HCT116 (cell line): ENCODE measurements at regions not wholly inside any gene's neighbourhood (a gene's known extent, or its start where the extent isn't known, plus 50 kb on each side); places are given as distances from the start of the nearest gene placed in this dataset.

ENCODE experiments used
- ATAC-seq: fragments of 200-7000 bp; cut with Tn5 transposase; 2 replicates; pipeline ENCODE4 v1.9.1; 2020; ENCODE audit warnings: mild to moderate bottlenecking, moderate library complexity
- BruUV-seq: library from RNA; stranded (reverse); fragments of 400-500 nt; replicated peaks from 2 replicates; lab custom pipeline; 2021; lab: Mats Ljungman, UMichigan
- CTCF ChIA-PET: fragments of 300-600 bp; sonication (Branson Sonifier 250); formaldehyde crosslinking; loops from one replicate; lab custom pipeline; 2021; ENCODE audit warnings: antibody characterized with exemption; lab: Charles Lee
- POLR2A ChIA-PET: fragments of 300-600, 350-600 bp; sonication (Branson Sonifier 250); formaldehyde crosslinking; loops from one replicate; lab custom pipeline; 2021; ENCODE audit warnings: antibody characterized with exemption; lab: Charles Lee
- RAD21 ChIA-PET, 2 experiments: fragments of 300-600 bp; sonication (Branson Sonifier 250); formaldehyde crosslinking; loops; one replicate each; lab custom pipeline; 2023; ENCODE audit warnings: low total read pairs in 2 of 2; ENCODE audit not compliant: uncharacterized antibody in 2 of 2, unreplicated experiment in 2 of 2, low non-redundant PET in 1 of 2; lab: Charles Lee
- DNase-seq: peaks from one replicate; pipeline ENCODE4 v3.0.0-alpha.2; 2010; ENCODE audit warnings: low read depth, low spot score
- H2AFZ ChIP-seq: fragments of 200-600 bp; shearing (Covaris generic), sonication (generic); 2 replicates; pipeline ENCODE4 v1.6.1; 2017; ENCODE audit warnings: low read depth, mixed run types, mixed read lengths, antibody characterized with exemption, low read length; ENCODE audit not compliant: poor library complexity, severe bottlenecking
- H3K27ac ChIP-seq: 2 replicates; pipeline ENCODE4 v1.5.1; 2012; ENCODE audit warnings: low read depth, low read length
- H3K27me3 ChIP-seq: fragments of 200-600 bp; sonication (generic); 2 replicates; pipeline ENCODE4 v1.6.1; 2016; ENCODE audit warnings: mixed run types, low read length, mixed read lengths; ENCODE audit not compliant: insufficient read depth
- H3K36me3 ChIP-seq, 2 experiments: fragments of 200-500 bp in 1 of 2; fragments of 200-600 bp in 1 of 2; sonication (Bioruptor generic) in 1 of 2; sonication (generic) in 1 of 2; 2 replicates each; pipeline versions ENCODE4 v1.5.1 to v1.6.1; 2014 to 2016; ENCODE audit warnings: low read length in 2 of 2, inconsistent platforms in 1 of 2, mixed read lengths in 1 of 2, mixed run types in 1 of 2; ENCODE audit not compliant: insufficient read depth in 2 of 2, control insufficient read depth in 1 of 2
- H3K4me1 ChIP-seq, 2 experiments: fragments of 200-600 bp in 1 of 2; sonication (generic) in 1 of 2; 2 replicates each; pipeline versions ENCODE4 v1.5.1 to v1.6.1; 2012 to 2017; ENCODE audit warnings: low read length in 2 of 2, inconsistent platforms in 1 of 2, mild to moderate bottlenecking in 1 of 2, mixed read lengths in 1 of 2, mixed run types in 1 of 2, moderate library complexity in 1 of 2; ENCODE audit not compliant: insufficient read depth in 2 of 2, control insufficient read depth in 1 of 2
- H3K4me2 ChIP-seq: fragments of 200-600 bp; sonication (generic); 2 replicates; pipeline ENCODE4 v1.6.1; 2017; ENCODE audit warnings: mixed run types, low read length, mixed read lengths
- H3K4me3 ChIP-seq, 2 experiments: fragments of 200-600 bp in 1 of 2; sonication (generic) in 1 of 2; replicated peaks in 1 of 2; 2 replicates each; pipeline ENCODE4 v1.5.1; 2011 to 2016; ENCODE audit warnings: low read length in 2 of 2, control low read depth in 1 of 2, low read depth in 1 of 2, mild to moderate bottlenecking in 1 of 2, mixed read lengths in 1 of 2, mixed run types in 1 of 2
- H3K79me2 ChIP-seq: fragments of 200-600 bp; sonication (generic); 2 replicates; pipeline ENCODE4 v1.6.1; 2017; ENCODE audit warnings: mild to moderate bottlenecking, mixed run types, low read length, moderate library complexity, mixed read lengths; ENCODE audit not compliant: insufficient read depth
- H3K9ac ChIP-seq: fragments of 200-600 bp; sonication (generic); 2 replicates; pipeline ENCODE4 v1.6.1; 2016; ENCODE audit warnings: low read length, mixed read lengths
- H3K9me2 ChIP-seq: fragments of 200-600 bp; sonication (generic), shearing (Covaris generic); 2 replicates; pipeline ENCODE4 v1.6.1; 2017; ENCODE audit warnings: mixed run types, mild to moderate bottlenecking, moderate library complexity; ENCODE audit not compliant: insufficient read depth
- H3K9me3 ChIP-seq, 2 experiments: fragments of 200-500 bp in 1 of 2; fragments of 200-600 bp in 1 of 2; sonication (Bioruptor generic) in 1 of 2; sonication (generic) in 1 of 2; 2 replicates each; pipeline ENCODE4 v1.6.1; 2014 to 2017; ENCODE audit warnings: low read length in 2 of 2, mixed read lengths in 2 of 2, inconsistent platforms in 1 of 2, low read depth in 1 of 2, mild to moderate bottlenecking in 1 of 2, mixed run types in 1 of 2, moderate library complexity in 1 of 2; ENCODE audit not compliant: control insufficient read depth in 1 of 2, insufficient read depth in 1 of 2
- H4K20me1 ChIP-seq: fragments of 200-600 bp; sonication (generic), shearing (Covaris generic); 2 replicates; pipeline ENCODE4 v1.6.1; 2017; ENCODE audit warnings: mixed run types, mild to moderate bottlenecking, moderate library complexity; ENCODE audit not compliant: insufficient read depth
- ATF3 ChIP-seq: IDR thresholded peaks from 2 replicates; pipeline ENCODE4 v1.6.1; 2012
- CEBPB ChIP-seq: IDR thresholded peaks from 2 replicates; pipeline ENCODE4 v1.6.1; 2012; ENCODE audit warnings: low read depth
- CTCF ChIP-seq, 3 experiments: fragments of 200-600 bp in 1 of 3; sonication (generic) in 1 of 3; IDR thresholded peaks in 2 of 3; conservative IDR thresholded peaks in 1 of 3; 2 replicates each; pipeline ENCODE4 v1.5.1; 2012 to 2017; ENCODE audit warnings: low read depth in 2 of 3, low read length in 2 of 3, antibody characterized with exemption in 1 of 3, borderline replicate concordance in 1 of 3, control low read depth in 1 of 3, mild to moderate bottlenecking in 1 of 3, mixed read lengths in 1 of 3, mixed run types in 1 of 3, moderate library complexity in 1 of 3; ENCODE audit not compliant: insufficient read depth in 1 of 3
- EGR1 ChIP-seq: IDR thresholded peaks from 2 replicates; pipeline ENCODE4 v1.6.1; 2012; ENCODE audit warnings: low read depth
- ELF1 ChIP-seq: IDR thresholded peaks from 2 replicates; pipeline ENCODE4 v1.6.1; 2012; ENCODE audit warnings: low read depth, borderline replicate concordance
- EZH2 ChIP-seq: fragments of 200-600 bp; sonication (generic); IDR thresholded peaks from 2 replicates; pipeline ENCODE4 v1.6.1; 2017; ENCODE audit warnings: antibody characterized with exemption, mixed run types
- FOSL1 ChIP-seq: IDR thresholded peaks from 2 replicates; pipeline ENCODE4 v1.6.1; 2012; ENCODE audit warnings: low read depth
- MAX ChIP-seq: IDR thresholded peaks from 2 replicates; pipeline ENCODE4 v1.6.1; 2012
- POLR2A ChIP-seq: IDR thresholded peaks from 2 replicates; pipeline ENCODE4 v1.7.0; 2011; ENCODE audit warnings: borderline replicate concordance; ENCODE audit not compliant: insufficient read depth, insufficient read length; ENCODE audit errors: extremely low read depth
- RAD21 ChIP-seq: IDR thresholded peaks from 2 replicates; pipeline ENCODE4 v1.6.1; 2012; ENCODE audit warnings: low read depth, mild to moderate bottlenecking
- REST ChIP-seq: IDR thresholded peaks from 2 replicates; pipeline ENCODE4 v1.6.1; 2012; ENCODE audit warnings: low read depth
- SIN3A ChIP-seq: IDR thresholded peaks from 2 replicates; pipeline ENCODE4 v1.6.1; 2012; ENCODE audit warnings: low read depth
- SP1 ChIP-seq: IDR thresholded peaks from 2 replicates; pipeline ENCODE4 v1.6.1; 2012; ENCODE audit warnings: low read depth
- SRF ChIP-seq: IDR thresholded peaks from 2 replicates; pipeline ENCODE4 v1.6.1; 2012; ENCODE audit warnings: low read depth
- ZFX ChIP-seq: fragments of 450-650 bp; IDR thresholded peaks from 2 replicates; pipeline ENCODE4 v1.6.1; 2017
- intact Hi-C: fragments of 100-400 bp; cut with micrococcal nuclease; formaldehyde crosslinking; loops from 2 replicates; pipeline ENCODE4 v1.10.0; 2022

GRCh38 chr1:104358086-104358485 lies 608.4 kb downstream of the AMY1C start:
- BruUV-seq, result no TSS peak
- ChIA-PET RAD21 (no interaction called here), POLR2A (no interaction called here), CTCF (no interaction called here)
- H3K27me3 ChIP-seq, result no peaks in the 10 kb centered on the region
- ATAC-seq (no peak), DNase-seq (no peak)
- TF ChIP-seq ELF1 (no peak), CTCF (IDR thresholded peaks at IDR 0.05 in 2 of 3, conservative IDR thresholded peaks at IDR 0.05 in 1 of 3; ENCODE audit: borderline replicate concordance in 1 of 3, insufficient read depth in 1 of 3, low read depth in 2 of 3, low read length in 2 of 3) (no peak), EGR1 (no peak), ZFX (no peak), ATF3 (no peak), EZH2 (no peak), SP1 (no peak), SIN3A (no peak), FOSL1 (no peak)
- no peaks in the 10 kb centered on the region for H4K20me1 ChIP-seq
- H3K9ac ChIP-seq, result no peak overlapping the region
- H3K4me3 ChIP-seq, result no peak overlapping the region
- no peak overlapping the region for H2AFZ ChIP-seq
- H3K79me2 ChIP-seq, result no peaks in the 10 kb centered on the region
- H3K4me1 ChIP-seq, result no peaks in the 10 kb centered on the region
- H3K27ac ChIP-seq, result no peak overlapping the region
- no peaks in the 10 kb centered on the region for H3K9me2 ChIP-seq
- no peak overlapping the region for H3K4me2 ChIP-seq
- H3K36me3 ChIP-seq, result no peaks in the 10 kb centered on the region
- intact Hi-C loops, result no loop called here
- H3K9me3 ChIP-seq, result peaks cover 3 to 20% of the 10 kb centered on the region in 2 experiments; a peak in 2 of 4 replicates

GRCh38 chr1:104358621-104359020 lies 608.9 kb downstream of the AMY1C start:
- ChIA-PET POLR2A (no interaction called here), CTCF (no interaction called here), RAD21 (no interaction called here)
- H3K27me3 ChIP-seq, result no peaks in the 10 kb centered on the region
- DNase-seq, result no peak
- no peak for ATAC-seq
- BruUV-seq, result no TSS peak
- no peak overlapping the region for H3K4me2 ChIP-seq
- intact Hi-C loops, result no loop called here
- H3K4me1 ChIP-seq, result no peaks in the 10 kb centered on the region
- no peak overlapping the region for H3K9ac ChIP-seq
- H4K20me1 ChIP-seq, result no peaks in the 10 kb centered on the region
- H3K79me2 ChIP-seq, result no peaks in the 10 kb centered on the region
- no peak overlapping the region for H2AFZ ChIP-seq
- no peak overlapping the region for H3K27ac ChIP-seq
- H3K4me3 ChIP-seq, result no peak overlapping the region
- no peaks in the 10 kb centered on the region for H3K9me2 ChIP-seq
- no peaks in the 10 kb centered on the region for H3K36me3 ChIP-seq
- H3K9me3 ChIP-seq, result peaks cover 3 to 20% of the 10 kb centered on the region in 2 experiments; a peak in 2 of 4 replicates
- TF ChIP-seq REST (no peak), ZFX (no peak), SRF (no peak), ATF3 (no peak), MAX (no peak), CEBPB (no peak), POLR2A (no peak), RAD21 (no peak)
